Heart left ventricle (tissue), 13 donors: ENCODE measurements at regions not wholly inside any gene's neighbourhood (a gene's known extent, or its start where the extent isn't known, plus 50 kb on each side); places are given as distances from the start of the nearest gene placed in this dataset.

Experiments used
- POLR2A ChIP-seq, 2 donors: fragments of 450-650 bp; IDR thresholded peaks; one replicate each; pipeline ENCODE4 v1.6.1; 2017; ENCODE audit warnings: antibody characterized with exemption in 2 of 2, mild to moderate bottlenecking in 2 of 2, moderate library complexity in 2 of 2
- TF ChIP-seq, protein P1 (sequence below), 12 donors: fragments of 200-600 bp; sonication (generic) in 4 of 12; IDR thresholded peaks; one replicate each; pipeline versions ENCODE4 v1.5.0 to v1.8.0; 2018 to 2022; ENCODE audit warnings: antibody characterized with exemption in 12 of 12, mild to moderate bottlenecking in 5 of 12
- donor health status: ischemic (EF 13 %, LVEDD 7.1; RV severe dilation, severe dysfunction).
- donor health status: DM: no; HTN: yes; CAD: no.
- donor health status: DM: no; HTN: no; CAD: no.
- donor health status: ischemic (EF 25% LVEDD 6.9; RV normal size, moderate dysfunction).
- donor health status: ischemic (EF 25% LVEDD 5.7; RV mildly dilated, moderate dysfunction).
- donor health status: ischemic (EF 35%, LVEDD 5.7; RV mildly dilated, moderate dysfunction).
- donor health status: nonischemic (EF 11% LVEDD 7.7; RV severe dilation, severe dysfunction).
- donor health status: DM: yes; HTN: yes; CAD: no.
- donor health status: PGD.
- donor health status: ischemic (EF 29% LVEDD 5.4; RV normal size, mild dysfunction).
- donor health status: nonischemic (EF 23%, LVEDD 6.1; RV moderate dilation, normal function).

DNA sequence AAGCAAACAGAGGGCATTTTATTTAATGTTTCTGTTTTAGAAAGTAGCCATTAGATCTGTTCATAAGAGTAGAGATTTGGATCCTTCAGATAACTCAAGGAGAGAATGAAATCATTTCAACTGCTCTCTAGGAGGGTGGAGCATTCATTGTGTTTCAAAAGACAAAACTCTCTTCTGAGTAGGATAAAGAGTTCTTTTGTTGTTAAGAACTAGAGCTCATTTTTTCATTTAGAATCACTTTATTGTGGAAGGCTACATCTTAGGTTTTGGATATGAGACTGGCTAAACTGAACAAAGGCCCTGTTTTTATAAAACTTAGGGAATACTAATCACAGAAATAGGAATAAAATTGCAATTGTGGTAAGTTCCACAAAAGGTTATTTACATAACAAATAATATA, 193.9 kb upstream of the PCDH10 start:
- no peak for TF ChIP-seq POLR2A (IDR thresholded peaks at IDR 0.05)
- TF ChIP-seq, protein P1, sequence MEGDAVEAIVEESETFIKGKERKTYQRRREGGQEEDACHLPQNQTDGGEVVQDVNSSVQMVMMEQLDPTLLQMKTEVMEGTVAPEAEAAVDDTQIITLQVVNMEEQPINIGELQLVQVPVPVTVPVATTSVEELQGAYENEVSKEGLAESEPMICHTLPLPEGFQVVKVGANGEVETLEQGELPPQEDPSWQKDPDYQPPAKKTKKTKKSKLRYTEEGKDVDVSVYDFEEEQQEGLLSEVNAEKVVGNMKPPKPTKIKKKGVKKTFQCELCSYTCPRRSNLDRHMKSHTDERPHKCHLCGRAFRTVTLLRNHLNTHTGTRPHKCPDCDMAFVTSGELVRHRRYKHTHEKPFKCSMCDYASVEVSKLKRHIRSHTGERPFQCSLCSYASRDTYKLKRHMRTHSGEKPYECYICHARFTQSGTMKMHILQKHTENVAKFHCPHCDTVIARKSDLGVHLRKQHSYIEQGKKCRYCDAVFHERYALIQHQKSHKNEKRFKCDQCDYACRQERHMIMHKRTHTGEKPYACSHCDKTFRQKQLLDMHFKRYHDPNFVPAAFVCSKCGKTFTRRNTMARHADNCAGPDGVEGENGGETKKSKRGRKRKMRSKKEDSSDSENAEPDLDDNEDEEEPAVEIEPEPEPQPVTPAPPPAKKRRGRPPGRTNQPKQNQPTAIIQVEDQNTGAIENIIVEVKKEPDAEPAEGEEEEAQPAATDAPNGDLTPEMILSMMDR (IDR thresholded peaks at IDR 0.05): no peak
